ENCODE measurements at regions not wholly inside any gene's neighbourhood (a gene's known extent, or its start where the extent isn't known, plus 50 kb on each side); places are given as distances from the start of the nearest gene placed in this dataset.
A peak's percentile ranks its signal among the peaks of the same experiment; 100 is the strongest.

DNA sequence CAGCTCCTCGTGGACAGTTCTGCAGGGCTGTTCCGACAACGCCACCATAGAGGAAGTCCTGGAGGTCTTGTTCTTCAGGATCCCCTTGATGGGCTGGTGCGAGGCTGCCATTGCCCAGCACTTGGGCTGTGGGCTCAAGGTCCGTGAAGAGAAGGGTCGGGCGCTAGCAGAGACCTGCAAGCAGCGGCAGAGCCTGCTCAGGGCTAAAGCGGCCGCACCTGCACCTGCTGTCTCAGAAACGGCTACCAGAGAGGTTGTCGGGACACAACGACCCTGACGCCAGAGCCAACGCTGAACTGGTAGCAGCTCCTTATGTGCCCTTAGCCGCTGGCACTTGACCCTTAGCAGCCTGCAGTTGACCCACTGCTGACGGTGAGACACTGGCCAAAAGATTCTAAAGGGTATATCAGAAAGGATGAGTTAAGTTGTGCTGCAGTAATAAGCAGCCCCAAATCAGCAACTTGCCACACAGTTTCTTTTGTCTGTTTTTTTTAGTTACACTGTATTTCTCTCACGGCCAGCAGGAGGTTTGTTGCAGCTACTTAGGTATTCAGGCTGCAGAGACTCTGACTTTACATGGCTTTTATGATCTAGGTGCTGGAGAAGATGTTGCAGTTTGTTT lies 55.5 kb upstream of the ST6GAL2 start:
- CTCF ChIA-PET (ENCODE audit: partially characterized antibody): no interaction called here
- Mint-ChIP-seq H3K4me1 (no peaks in the 10 kb centered on the region), H3K27ac (no peak overlapping the region), H3K9me3 (peaks cover 0 to 6% (median 3%) of the 10 kb centered on the region in 8 donors), H3K36me3 (no peaks in the 10 kb centered on the region), H3K4me3 (no peak overlapping the region), H3K27me3 (no peaks in the 10 kb centered on the region)
- H3K9me3 ChIP-seq (ENCODE audit: control insufficient read depth in 1 of 2, low read length in 2 of 2): no peaks in the 10 kb centered on the region
- no peak overlapping the region for H3K4me3 ChIP-seq (ENCODE audit: low read length in 2 of 2)
- no peaks in the 10 kb centered on the region for H3K4me1 ChIP-seq (ENCODE audit: insufficient read depth, low read length)
- no peak for DNase-seq
- POLR2A ChIA-PET (ENCODE audit: partially characterized antibody): no interaction called here
- no peaks in the 10 kb centered on the region for H3K27me3 ChIP-seq (ENCODE audit: insufficient read depth, low read length)
- no peak overlapping the region for H3K27ac ChIP-seq (ENCODE audit: low read depth, low read length)
- no peaks in the 10 kb centered on the region for H3K36me3 ChIP-seq (ENCODE audit: insufficient read depth, low read length)
- intact Hi-C loops (cut with micrococcal nuclease): no loop called here

DNA sequence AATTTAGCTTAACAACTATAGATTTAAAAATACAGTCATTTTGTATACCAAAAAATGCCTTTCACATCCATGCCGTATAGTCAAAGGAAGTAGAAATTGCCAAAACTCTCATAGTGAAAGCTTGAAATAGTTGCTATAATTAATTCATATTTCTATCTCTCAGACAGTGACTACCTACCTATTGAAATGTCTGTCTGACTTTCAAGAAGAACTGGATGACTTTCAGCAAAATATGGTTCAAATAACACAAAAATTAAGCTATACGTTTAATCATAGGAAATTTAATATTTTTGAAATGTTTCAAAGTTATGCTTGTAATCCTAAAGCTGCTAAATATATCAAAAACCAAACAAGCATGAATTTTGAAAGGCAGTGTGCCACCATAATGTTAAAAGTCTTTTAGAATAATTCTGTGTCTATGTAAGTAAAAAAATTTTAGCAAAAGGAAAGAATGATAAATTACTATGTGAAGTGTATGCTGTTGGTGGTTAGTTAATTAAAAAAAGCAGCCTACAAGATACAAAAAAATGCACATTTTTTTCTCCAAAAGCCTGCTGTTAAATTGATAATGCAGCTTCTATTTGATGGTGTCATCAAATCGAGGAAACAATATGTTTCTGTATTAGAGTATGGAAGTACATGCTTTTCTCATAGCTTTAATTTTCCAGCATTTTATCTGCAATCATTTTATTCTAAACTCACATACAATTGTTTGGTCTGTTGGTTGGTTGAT lies 57.7 kb upstream of the ST6GAL2 start:
- Histone ChIP-seq H3K36me3 (ENCODE audit: insufficient read depth, low read length) (no peaks in the 10 kb centered on the region), H3K4me1 (ENCODE audit: insufficient read depth, low read length) (no peaks in the 10 kb centered on the region), H3K27ac (ENCODE audit: low read depth, low read length) (no peak overlapping the region), H3K27me3 (ENCODE audit: insufficient read depth, low read length) (no peaks in the 10 kb centered on the region), H3K4me3 (ENCODE audit: low read length in 2 of 2) (no peak overlapping the region), H3K9me3 (ENCODE audit: control insufficient read depth in 1 of 2, low read length in 2 of 2) (no peaks in the 10 kb centered on the region)
- no peaks in the 10 kb centered on the region for H3K4me1 Mint-ChIP-seq
- ChIA-PET POLR2A (ENCODE audit: partially characterized antibody) (no interaction called here), CTCF (ENCODE audit: partially characterized antibody) (no interaction called here)
- no peaks in the 10 kb centered on the region for H3K36me3 Mint-ChIP-seq
- H3K27me3 Mint-ChIP-seq: no peaks in the 10 kb centered on the region
- H3K27ac Mint-ChIP-seq: no peak overlapping the region
- no peak overlapping the region for H3K4me3 Mint-ChIP-seq
- intact Hi-C loops (cut with micrococcal nuclease): no loop called here
- peaks cover 0 to 6% (median 3%) of the 10 kb centered on the region in 8 donors for H3K9me3 Mint-ChIP-seq
- DNase-seq: no peak

DNA sequence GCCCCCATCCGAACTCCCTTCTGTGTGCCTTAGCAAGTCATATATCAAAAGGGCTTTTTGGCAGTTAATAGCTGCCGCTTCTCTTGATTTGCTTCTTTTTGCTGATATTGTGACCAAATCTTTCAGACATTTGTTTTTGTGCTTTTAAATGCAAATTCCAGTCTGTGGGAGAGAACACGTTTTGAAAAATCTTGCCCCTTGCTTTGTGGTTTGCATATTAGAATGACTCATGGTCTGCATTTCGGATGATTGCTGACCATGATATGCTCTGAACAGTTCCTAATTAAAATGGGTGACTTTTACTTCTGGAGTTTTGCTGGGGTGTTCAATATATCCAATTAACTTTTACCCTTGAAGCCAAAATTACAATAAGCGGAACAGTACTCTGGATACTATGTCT lies 58.2 kb upstream of the ST6GAL2 start:
- H3K27me3 ChIP-seq (ENCODE audit: insufficient read depth, low read length): no peaks in the 10 kb centered on the region
- H3K27ac ChIP-seq (ENCODE audit: low read depth, low read length): no peak overlapping the region
- no peaks in the 10 kb centered on the region for H3K9me3 ChIP-seq (ENCODE audit: control insufficient read depth in 1 of 2, low read length in 2 of 2)
- H3K27ac Mint-ChIP-seq: no peak overlapping the region
- H3K4me3 Mint-ChIP-seq: no peak overlapping the region
- POLR2A ChIA-PET (ENCODE audit: partially characterized antibody): no interaction called here
- no peak overlapping the region for H3K4me3 ChIP-seq (ENCODE audit: low read length in 2 of 2)
- no peaks in the 10 kb centered on the region for H3K4me1 ChIP-seq (ENCODE audit: insufficient read depth, low read length)
- H3K36me3 Mint-ChIP-seq: no peaks in the 10 kb centered on the region
- peaks cover 0 to 6% (median 4%) of the 10 kb centered on the region in 8 donors for H3K9me3 Mint-ChIP-seq
- CTCF ChIA-PET (ENCODE audit: partially characterized antibody): no interaction called here
- intact Hi-C loops (cut with micrococcal nuclease): no loop called here
- no peak for DNase-seq
- H3K4me1 Mint-ChIP-seq: no peaks in the 10 kb centered on the region
- no peaks in the 10 kb centered on the region for H3K36me3 ChIP-seq (ENCODE audit: insufficient read depth, low read length)
- H3K27me3 Mint-ChIP-seq: no peaks in the 10 kb centered on the region

DNA sequence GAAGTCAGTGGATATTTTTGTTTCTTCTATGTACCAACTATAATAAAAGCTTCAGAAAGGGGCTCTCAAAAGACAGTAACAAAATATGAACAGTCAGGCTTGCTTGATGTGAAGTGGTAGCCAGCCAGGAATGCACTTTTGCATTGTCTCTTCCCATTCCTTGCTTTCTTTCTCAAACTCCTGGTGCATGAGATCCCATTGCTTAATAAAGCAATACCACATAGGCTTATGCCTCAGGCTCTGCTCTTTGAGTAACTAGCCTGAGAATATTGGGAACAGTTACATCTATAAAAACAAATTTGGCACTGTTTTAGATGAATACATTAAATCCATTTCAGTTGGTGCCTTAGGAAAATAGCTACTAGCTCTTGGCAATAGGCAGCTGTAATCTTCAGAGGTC lies 62.6 kb upstream of the ST6GAL2 start:
- Mint-ChIP-seq H3K27me3 (peaks cover 0 to 2% of the 10 kb centered on the region in 2 donors), H3K36me3 (no peaks in the 10 kb centered on the region), H3K4me1 (no peaks in the 10 kb centered on the region), H3K4me3 (no peak overlapping the region), H3K9me3 (peaks cover 0 to 9% (median 4%) of the 10 kb centered on the region in 8 donors), H3K27ac (no peak overlapping the region)
- no peak overlapping the region for H3K27ac ChIP-seq (ENCODE audit: low read depth, low read length)
- H3K9me3 ChIP-seq (ENCODE audit: control insufficient read depth in 1 of 2, low read length in 2 of 2): no peaks in the 10 kb centered on the region
- intact Hi-C loops (cut with micrococcal nuclease): no loop called here
- ChIA-PET CTCF (ENCODE audit: partially characterized antibody) (no interaction called here), POLR2A (ENCODE audit: partially characterized antibody) (no interaction called here)
- no peaks in the 10 kb centered on the region for H3K4me1 ChIP-seq (ENCODE audit: insufficient read depth, low read length)
- H3K4me3 ChIP-seq (ENCODE audit: low read length in 2 of 2): no peak overlapping the region
- H3K27me3 ChIP-seq (ENCODE audit: insufficient read depth, low read length): no peaks in the 10 kb centered on the region
- H3K36me3 ChIP-seq (ENCODE audit: insufficient read depth, low read length): no peaks in the 10 kb centered on the region
- DNase-seq: no peak

DNA sequence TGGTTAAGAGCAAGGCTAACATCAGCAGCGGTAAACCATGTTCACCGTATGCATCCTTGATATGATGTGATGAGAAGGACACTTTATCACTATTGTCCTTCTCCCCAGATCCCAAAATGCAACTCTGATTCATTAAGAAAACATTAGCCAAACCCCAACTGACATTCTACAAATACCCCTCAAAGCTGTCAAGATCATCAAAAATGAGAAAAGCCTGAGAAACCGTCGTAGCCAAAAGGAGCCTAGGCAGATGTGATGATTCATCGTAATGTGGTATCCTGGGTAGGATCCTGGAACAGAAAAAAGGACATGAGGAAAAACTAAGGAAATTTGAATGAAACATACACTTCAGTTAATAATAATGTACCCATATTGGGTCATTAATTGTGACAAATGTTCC lies 67.3 kb upstream of the ST6GAL2 start:
- Histone ChIP-seq H3K27me3 (ENCODE audit: insufficient read depth, low read length) (no peaks in the 10 kb centered on the region), H3K27ac (ENCODE audit: low read depth, low read length) (no peak overlapping the region), H3K4me1 (ENCODE audit: insufficient read depth, low read length) (no peaks in the 10 kb centered on the region), H3K9me3 (ENCODE audit: control insufficient read depth in 1 of 2, low read length in 2 of 2) (no peaks in the 10 kb centered on the region), H3K36me3 (ENCODE audit: insufficient read depth, low read length) (no peaks in the 10 kb centered on the region), H3K4me3 (ENCODE audit: low read length in 2 of 2) (no peak overlapping the region)
- ChIA-PET POLR2A (ENCODE audit: partially characterized antibody) (no interaction called here), CTCF (ENCODE audit: partially characterized antibody) (no interaction called here)
- no peak overlapping the region for H3K4me3 Mint-ChIP-seq
- intact Hi-C loops (cut with micrococcal nuclease): no loop called here
- H3K36me3 Mint-ChIP-seq: no peaks in the 10 kb centered on the region
- DNase-seq: no peak
- H3K27ac Mint-ChIP-seq: no peak overlapping the region
- H3K27me3 Mint-ChIP-seq: peaks cover 0 to 2% of the 10 kb centered on the region in 2 donors
- peaks cover 0 to 13% (median 4%) of the 10 kb centered on the region in 8 donors for H3K9me3 Mint-ChIP-seq
- H3K4me1 Mint-ChIP-seq: no peaks in the 10 kb centered on the region

DNA sequence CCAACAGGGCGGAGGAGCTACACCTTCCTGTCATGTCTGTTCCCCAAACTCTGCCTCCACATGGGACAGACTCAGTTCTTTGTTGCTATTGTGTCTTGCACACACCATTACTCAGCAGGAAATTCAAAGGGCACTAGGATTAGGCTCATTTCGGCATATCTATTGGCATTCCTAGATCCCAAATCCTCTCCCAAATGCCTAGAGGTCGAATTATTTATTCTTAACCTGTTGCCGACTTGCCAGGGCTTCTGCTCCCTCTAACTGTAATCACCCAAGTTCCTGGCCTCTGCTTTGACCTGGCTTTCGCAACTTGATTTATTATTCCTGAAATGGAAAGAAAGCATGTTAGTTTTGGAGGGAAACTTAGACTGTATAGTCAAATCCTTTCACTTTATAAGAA lies 67.8 kb upstream of the ST6GAL2 start:
- H3K27me3 ChIP-seq (ENCODE audit: insufficient read depth, low read length): no peaks in the 10 kb centered on the region
- H3K27me3 Mint-ChIP-seq: peaks cover 0 to 2% of the 10 kb centered on the region in 2 donors

DNA sequence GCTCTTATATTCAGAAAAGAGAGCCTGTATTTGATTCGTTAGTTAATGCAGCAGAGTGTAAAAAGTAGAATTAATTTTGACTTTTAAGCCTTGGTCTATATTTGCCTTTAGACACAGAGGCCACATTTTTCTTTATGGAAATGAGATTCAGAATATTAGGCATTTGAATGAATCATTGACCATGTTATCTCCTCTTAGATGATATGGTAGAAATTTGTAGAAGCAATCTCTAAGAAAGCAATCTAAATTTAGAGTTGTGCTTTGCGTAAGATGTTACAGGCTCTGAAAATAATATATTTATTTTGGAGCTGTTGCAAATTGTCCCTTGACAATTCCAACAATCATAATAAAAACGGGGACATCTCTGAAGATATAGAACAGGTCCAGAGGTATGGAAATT lies 68.3 kb upstream of the ST6GAL2 start:
- H3K27me3 ChIP-seq (ENCODE audit: insufficient read depth, low read length): no peaks in the 10 kb centered on the region
- no peak overlapping the region for H3K27ac Mint-ChIP-seq
- H3K9me3 Mint-ChIP-seq: peaks cover 0 to 13% (median 3%) of the 10 kb centered on the region in 8 donors
- H3K27ac ChIP-seq (ENCODE audit: low read depth, low read length): no peak overlapping the region
- ChIA-PET CTCF (ENCODE audit: partially characterized antibody) (no interaction called here), POLR2A (ENCODE audit: partially characterized antibody) (no interaction called here)
- H3K4me1 Mint-ChIP-seq: no peaks in the 10 kb centered on the region
- no peak for DNase-seq
- no peaks in the 10 kb centered on the region for H3K4me1 ChIP-seq (ENCODE audit: insufficient read depth, low read length)
- no peaks in the 10 kb centered on the region for H3K9me3 ChIP-seq (ENCODE audit: control insufficient read depth in 1 of 2, low read length in 2 of 2)
- no peaks in the 10 kb centered on the region for H3K36me3 Mint-ChIP-seq
- H3K36me3 ChIP-seq (ENCODE audit: insufficient read depth, low read length): no peaks in the 10 kb centered on the region
- H3K4me3 ChIP-seq (ENCODE audit: low read length in 2 of 2): no peak overlapping the region
- intact Hi-C loops (cut with micrococcal nuclease): loop anchor here (1.0 kb wide), 1 partner anchor 35 kb away; no protein-coding TSS in a partner anchor
- H3K4me3 Mint-ChIP-seq: no peak overlapping the region
- peaks cover 0 to 2% of the 10 kb centered on the region in 2 donors for H3K27me3 Mint-ChIP-seq

More for the DNA sequence above, 67.8 kb upstream of the ST6GAL2 start:
- no peaks in the 10 kb centered on the region for H3K36me3 ChIP-seq (ENCODE audit: insufficient read depth, low read length)
- no peak overlapping the region for H3K27ac ChIP-seq (ENCODE audit: low read depth, low read length)
- Mint-ChIP-seq H3K4me1 (no peaks in the 10 kb centered on the region), H3K4me3 (peak overlapping the region in 1 of 8 donors; percentile 25), H3K9me3 (peaks cover 0 to 13% (median 4%) of the 10 kb centered on the region in 8 donors), H3K27ac (no peak overlapping the region), H3K36me3 (no peaks in the 10 kb centered on the region)
- H3K4me3 ChIP-seq (ENCODE audit: low read length in 2 of 2): no peak overlapping the region
- CTCF ChIA-PET (ENCODE audit: partially characterized antibody): no interaction called here
- DNase-seq: no peak
- POLR2A ChIA-PET (ENCODE audit: partially characterized antibody): no interaction called here
- no peaks in the 10 kb centered on the region for H3K9me3 ChIP-seq (ENCODE audit: control insufficient read depth in 1 of 2, low read length in 2 of 2)
- intact Hi-C loops (cut with micrococcal nuclease): loop anchor here (1.0 kb wide), 1 partner anchor 34 kb away; no protein-coding TSS in a partner anchor
- no peaks in the 10 kb centered on the region for H3K4me1 ChIP-seq (ENCODE audit: insufficient read depth, low read length)

All from CD4-positive, alpha-beta memory T cell (primary cell).